Left ventricle myocardium inferior (tissue), 1 donor: ENCODE measurements at regions not wholly inside any gene's neighbourhood (a gene's known extent, or its start where the extent isn't known, plus 50 kb on each side); places are given as distances from the start of the nearest gene placed in this dataset.
A peak's percentile ranks its signal among the peaks of the same experiment; 100 is the strongest.

ENCODE experiments used
- DNase-seq: peaks from one replicate; pipeline ENCODE4 v3.0.0-alpha.2; 2020
- H3K27ac ChIP-seq: fragments of 200-600 bp; replicated peaks from 2 replicates; pipeline ENCODE4 v1.8.0; 2021
- H3K27me3 ChIP-seq: fragments of 200-600 bp; 2 replicates; pipeline ENCODE4 v1.8.0; 2021; ENCODE audit warnings: low read depth
- H3K36me3 ChIP-seq: fragments of 200-600 bp; 2 replicates; pipeline ENCODE4 v1.8.0; 2021
- H3K4me1 ChIP-seq: fragments of 200-600 bp; 2 replicates; pipeline ENCODE4 v1.8.0; 2021
- H3K4me3 ChIP-seq: fragments of 200-600 bp; 2 replicates; pipeline ENCODE4 v1.8.0; 2021; ENCODE audit warnings: mild to moderate bottlenecking, moderate library complexity
- H3K9me3 ChIP-seq: fragments of 200-600 bp; replicated peaks from 2 replicates; pipeline ENCODE4 v1.8.0; 2021
- CTCF ChIP-seq: fragments of 200-600 bp; IDR thresholded peaks from 2 replicates; pipeline ENCODE4 v1.8.0; 2021; ENCODE audit warnings: antibody characterized with exemption, mild to moderate bottlenecking, borderline replicate concordance
- intact Hi-C: fragments of 100-400 bp; cut with micrococcal nuclease; formaldehyde crosslinking; loops from one replicate; pipeline ENCODE4 v1.11.0; 2022
- donor health status: DM: no; HTN: yes; CAD: no; lungs with severe emphysema.

- no peak overlapping the region for H3K27ac ChIP-seq
- peaks cover 9% of the 10 kb centered on the region for H3K9me3 ChIP-seq
- peaks cover 35% of the 10 kb centered on the region for H3K4me1 ChIP-seq
- TF ChIP-seq CTCF: no peak
- intact Hi-C loops: no loop called here
- no peak for DNase-seq
- no peak overlapping the region for H3K4me3 ChIP-seq
- H3K27me3 ChIP-seq: no peaks in the 10 kb centered on the region
- no peaks in the 10 kb centered on the region for H3K36me3 ChIP-seq
These were observed 82.0 kb downstream of the ARL4A start for GRCh38 chr7:12769444-12769843.

GRCh38 chr7:12770227-12770975 lies 83.0 kb downstream of the ARL4A start:
- DNase-seq: peak; percentile 18
- Histone ChIP-seq H3K4me3 (no peak overlapping the region), H3K9me3 (peaks cover 9% of the 10 kb centered on the region), H3K27me3 (no peaks in the 10 kb centered on the region), H3K27ac (peak overlapping the region; percentile 49), H3K36me3 (no peaks in the 10 kb centered on the region), H3K4me1 (peaks cover 29% of the 10 kb centered on the region)
- intact Hi-C loops: loop anchor here (5.0 kb wide), 1 partner anchor 78 kb away; no protein-coding TSS in a partner anchor
- TF ChIP-seq CTCF: no peak

- Histone ChIP-seq H3K27ac (peak overlapping the region; percentile 64), H3K27me3 (no peaks in the 10 kb centered on the region), H3K36me3 (no peaks in the 10 kb centered on the region), H3K4me3 (peak overlapping the region; percentile 38), H3K4me1 (peaks cover 29% of the 10 kb centered on the region), H3K9me3 (peaks cover 9% of the 10 kb centered on the region)
- intact Hi-C loops: loop anchor here (5.0 kb wide), 1 partner anchor 79 kb away; no protein-coding TSS in a partner anchor
- no peak for TF ChIP-seq CTCF
- no peak for DNase-seq
These were observed 84.0 kb downstream of the ARL4A start for GRCh38 chr7:12771378-12771877.

- no peak for DNase-seq
- intact Hi-C loops: loop anchor here (5.0 kb wide), 1 partner anchor 80 kb away; no protein-coding TSS in a partner anchor
- H3K36me3 ChIP-seq: no peaks in the 10 kb centered on the region
- no peaks in the 10 kb centered on the region for H3K27me3 ChIP-seq
- no peak overlapping the region for H3K27ac ChIP-seq
- no peak for TF ChIP-seq CTCF
- H3K4me1 ChIP-seq: peaks cover 29% of the 10 kb centered on the region
- H3K9me3 ChIP-seq: peaks cover 9% of the 10 kb centered on the region
- no peak overlapping the region for H3K4me3 ChIP-seq
These were observed 85.3 kb downstream of the ARL4A start for GRCh38 chr7:12772768-12773167.

- intact Hi-C loops: no loop called here
- H3K27ac ChIP-seq: no peak overlapping the region
- no peak for TF ChIP-seq CTCF
- no peak overlapping the region for H3K4me3 ChIP-seq
- H3K9me3 ChIP-seq: peaks cover 9% of the 10 kb centered on the region
- H3K36me3 ChIP-seq: no peaks in the 10 kb centered on the region
- DNase-seq: no peak
- no peaks in the 10 kb centered on the region for H3K4me1 ChIP-seq
- H3K27me3 ChIP-seq: no peaks in the 10 kb centered on the region
These were observed 89.8 kb downstream of the ARL4A start for GRCh38 chr7:12777257-12777656.
